Left hindlimb (tissue), 1 donor: ENCODE measurements at regions not wholly inside any gene's neighbourhood (a gene's known extent, or its start where the extent isn't known, plus 50 kb on each side); places are given as distances from the start of the nearest gene placed in this dataset.
"Not testable (repeated sequence)": the region's sequence is repeated elsewhere in the genome, so short reads cannot be mapped to it uniquely, and the experiment has no call there.

Experiments used
- DNase-seq: peaks from one replicate; pipeline ENCODE4 v3.0.0-alpha.2; 2018

- no peak for DNase-seq
Observed at GRCh38 chr4:57374866-57375595, 264.8 kb upstream of the IGFBP7 start.

- DNase-seq = no peak
Observed at GRCh38 chr4:57373991-57374390, 263.8 kb upstream of the IGFBP7 start.

GRCh38 chr4:57371671-57372070 lies 261.5 kb upstream of the IGFBP7 start:
- DNase-seq = no peak

GRCh38 chr4:57370691-57371090 lies 260.5 kb upstream of the IGFBP7 start:
- no peak for DNase-seq

- no peak for DNase-seq
Observed at GRCh38 chr4:57369446-57369845, 259.3 kb upstream of the IGFBP7 start.

- no peak for DNase-seq
Observed at GRCh38 chr4:57364255-57364654, 254.1 kb upstream of the IGFBP7 start.

GRCh38 chr4:57363346-57363745 lies 253.2 kb upstream of the IGFBP7 start:
- DNase-seq = no peak

- DNase-seq = no peak
Observed at GRCh38 chr4:57360681-57361080, 250.5 kb upstream of the IGFBP7 start.

- no peak for DNase-seq
Observed at GRCh38 chr4:57355101-57355665, 245.0 kb upstream of the IGFBP7 start.

GRCh38 chr4:57351731-57352130 lies 241.5 kb upstream of the IGFBP7 start:
- no peak for DNase-seq

GRCh38 chr4:57344296-57344695 lies 234.1 kb upstream of the IGFBP7 start:
- DNase-seq = no peak

GRCh38 chr4:57342411-57342810 lies 232.2 kb upstream of the IGFBP7 start:
- no peak for DNase-seq

- DNase-seq = not testable (repeated sequence)
Observed at GRCh38 chr4:57338861-57339260, 228.7 kb upstream of the IGFBP7 start.

- no peak for DNase-seq
Observed at GRCh38 chr4:57333684-57334083, 223.5 kb upstream of the IGFBP7 start.

- DNase-seq = no peak
Observed at GRCh38 chr4:57331959-57332358, 221.8 kb upstream of the IGFBP7 start.

- no peak for DNase-seq
Observed at GRCh38 chr4:57329279-57329678, 219.1 kb upstream of the IGFBP7 start.

- no peak for DNase-seq
Observed at GRCh38 chr4:57324673-57325307, 214.6 kb upstream of the IGFBP7 start.

- peak; percentile 36 for DNase-seq
Observed at GRCh38 chr4:57320849-57321248, 210.7 kb upstream of the IGFBP7 start.

GRCh38 chr4:57320217-57320616 lies 210.0 kb upstream of the IGFBP7 start:
- no peak for DNase-seq

- no peak for DNase-seq
Observed at GRCh38 chr4:57318703-57319102, 208.5 kb upstream of the IGFBP7 start.

- no peak for DNase-seq
Observed at GRCh38 chr4:57314636-57315035, 204.5 kb upstream of the IGFBP7 start.

- DNase-seq = no peak
Observed at GRCh38 chr4:57312296-57312695, 202.1 kb upstream of the IGFBP7 start.

- DNase-seq = no peak
Observed at GRCh38 chr4:57309658-57310057, 199.5 kb upstream of the IGFBP7 start.

GRCh38 chr4:57308301-57308700 lies 198.1 kb upstream of the IGFBP7 start:
- DNase-seq = no peak
